GM12892 (cell line): ENCODE measurements at regions not wholly inside any gene's neighbourhood (a gene's known extent, or its start where the extent isn't known, plus 50 kb on each side); places are given as distances from the start of the nearest gene placed in this dataset.

ENCODE experiments used
- POLR2A ChIP-seq: IDR thresholded peaks from 2 replicates; pipeline ENCODE4 v1.6.1; 2011; ENCODE audit warnings: low read depth, low read length, control low read depth
- POLR2AphosphoS5 ChIP-seq: IDR thresholded peaks from 2 replicates; pipeline ENCODE4 v1.6.1; 2011; ENCODE audit warnings: low read depth, low read length, control low read depth
- TAF1 ChIP-seq: IDR thresholded peaks from 2 replicates; pipeline ENCODE4 v1.6.1; 2011; ENCODE audit warnings: low read depth, mild to moderate bottlenecking, control low read depth, low read length, borderline replicate concordance

- TF ChIP-seq POLR2A: no peak
- no peak for TF ChIP-seq POLR2AphosphoS5
- no peak for TF ChIP-seq TAF1
Observed at GRCh38 chr9:19940811-19941535, 152.1 kb upstream of the SLC24A2 start.
